K562 (cell line): ENCODE measurements at regions not wholly inside any gene's neighbourhood (a gene's known extent, or its start where the extent isn't known, plus 50 kb on each side); places are given as distances from the start of the nearest gene placed in this dataset.

ENCODE experiments used
- ATF6 ChIP-seq: sonication (generic); formaldehyde crosslinking; IDR thresholded peaks from 2 replicates; pipeline ENCODE4 v1.4.0; 2020; ENCODE audit warnings: mild to moderate bottlenecking, missing genetic modification reagents
- CBFB ChIP-seq: sonication (generic); formaldehyde crosslinking; IDR thresholded peaks from 2 replicates; pipeline ENCODE4 v1.4.0; 2020; ENCODE audit warnings: mild to moderate bottlenecking, missing genetic modification reagents
- CBX2 ChIP-seq: fragments of 200-600 bp; sonication (generic); IDR thresholded peaks from one replicate; pipeline ENCODE4 v1.6.1; 2012; ENCODE audit warnings: mild to moderate bottlenecking, low read length, inconsistent platforms; ENCODE audit not compliant: insufficient read depth, poor library complexity, severe bottlenecking
- CHCHD3 ChIP-seq: fragments of 250-450 bp; sonication (Bioruptor Pico); IDR thresholded peaks from 2 replicates; pipeline ENCODE4 v2.1.2; 2022; ENCODE audit warnings: mild to moderate bottlenecking
- EZH2 ChIP-seq: IDR thresholded peaks from 2 replicates; pipeline ENCODE4 v1.6.1; 2012; ENCODE audit warnings: low read depth, mild to moderate bottlenecking, inconsistent platforms, low read length, borderline replicate concordance
- TRIM28 ChIP-seq: fragments of 450-650 bp; IDR thresholded peaks from 2 replicates; pipeline ENCODE4 v1.6.1; 2017
- XRCC3 ChIP-seq: fragments of 450-650 bp; IDR thresholded peaks from 2 replicates; pipeline ENCODE4 v1.6.1; 2017; ENCODE audit warnings: mild to moderate bottlenecking, moderate library complexity
- ZNF766 ChIP-seq: fragments of 200-800 bp; sonication (Bioruptor generic); conservative IDR thresholded peaks from 2 replicates; pipeline ENCODE4 v1.6.1; 2016; ENCODE audit warnings: missing genetic modification characterization, missing compliant biosample characterization
- ZSCAN29 ChIP-seq: fragments of 450-650 bp; IDR thresholded peaks from 2 replicates; pipeline ENCODE4 v1.6.1; 2017
- TF ChIP-seq, protein P1 (sequence below), 3 experiments: IDR thresholded peaks in 2 of 3; conservative IDR thresholded peaks in 1 of 3; 2 replicates each; pipeline ENCODE4 v1.5.1; 2011 to 2012; ENCODE audit warnings: low read length in 3 of 3, mild to moderate bottlenecking in 3 of 3, control low read depth in 2 of 3, improper control_type of control experiment in 1 of 3, inconsistent platforms in 1 of 3, low read depth in 1 of 3, mixed read lengths in 1 of 3, moderate library complexity in 1 of 3; ENCODE audit not compliant: insufficient read depth in 2 of 3
- TF ChIP-seq, protein P2 (sequence below), 2 experiments: IDR thresholded peaks in 1 of 2; conservative IDR thresholded peaks in 1 of 2; 2 replicates each; pipeline ENCODE4 v1.6.1; 2016; ENCODE audit warnings: low read depth in 2 of 2, mild to moderate bottlenecking in 1 of 2, missing compliant biosample characterization in 1 of 2, missing genetic modification characterization in 1 of 2, moderate library complexity in 1 of 2

GRCh38 chr6:167708501-167709094 lies 118.1 kb upstream of the AFDN start:
- TF ChIP-seq XRCC3 (no peak), ATF6 (no peak), ZNF766 (CRISPR knock-in tag) (no peak), CBFB (no peak), CHCHD3 (no peak), EZH2 (no peak), TRIM28 (no peak), CBX2 (no peak), ZSCAN29 (no peak)
- TF ChIP-seq, protein P1, sequence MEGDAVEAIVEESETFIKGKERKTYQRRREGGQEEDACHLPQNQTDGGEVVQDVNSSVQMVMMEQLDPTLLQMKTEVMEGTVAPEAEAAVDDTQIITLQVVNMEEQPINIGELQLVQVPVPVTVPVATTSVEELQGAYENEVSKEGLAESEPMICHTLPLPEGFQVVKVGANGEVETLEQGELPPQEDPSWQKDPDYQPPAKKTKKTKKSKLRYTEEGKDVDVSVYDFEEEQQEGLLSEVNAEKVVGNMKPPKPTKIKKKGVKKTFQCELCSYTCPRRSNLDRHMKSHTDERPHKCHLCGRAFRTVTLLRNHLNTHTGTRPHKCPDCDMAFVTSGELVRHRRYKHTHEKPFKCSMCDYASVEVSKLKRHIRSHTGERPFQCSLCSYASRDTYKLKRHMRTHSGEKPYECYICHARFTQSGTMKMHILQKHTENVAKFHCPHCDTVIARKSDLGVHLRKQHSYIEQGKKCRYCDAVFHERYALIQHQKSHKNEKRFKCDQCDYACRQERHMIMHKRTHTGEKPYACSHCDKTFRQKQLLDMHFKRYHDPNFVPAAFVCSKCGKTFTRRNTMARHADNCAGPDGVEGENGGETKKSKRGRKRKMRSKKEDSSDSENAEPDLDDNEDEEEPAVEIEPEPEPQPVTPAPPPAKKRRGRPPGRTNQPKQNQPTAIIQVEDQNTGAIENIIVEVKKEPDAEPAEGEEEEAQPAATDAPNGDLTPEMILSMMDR (IDR thresholded peaks at IDR 0.05 in 2 of 3, conservative IDR thresholded peaks at IDR 0.05 in 1 of 3; ENCODE audit: insufficient read depth in 2 of 3, low read depth in 1 of 3, low read length in 3 of 3): no peak
- TF ChIP-seq, protein P2, sequence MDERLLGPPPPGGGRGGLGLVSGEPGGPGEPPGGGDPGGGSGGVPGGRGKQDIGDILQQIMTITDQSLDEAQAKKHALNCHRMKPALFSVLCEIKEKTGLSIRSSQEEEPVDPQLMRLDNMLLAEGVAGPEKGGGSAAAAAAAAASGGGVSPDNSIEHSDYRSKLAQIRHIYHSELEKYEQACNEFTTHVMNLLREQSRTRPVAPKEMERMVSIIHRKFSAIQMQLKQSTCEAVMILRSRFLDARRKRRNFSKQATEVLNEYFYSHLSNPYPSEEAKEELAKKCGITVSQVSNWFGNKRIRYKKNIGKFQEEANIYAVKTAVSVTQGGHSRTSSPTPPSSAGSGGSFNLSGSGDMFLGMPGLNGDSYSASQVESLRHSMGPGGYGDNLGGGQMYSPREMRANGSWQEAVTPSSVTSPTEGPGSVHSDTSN (CRISPR knock-in tag; IDR thresholded peaks at IDR 0.05; ENCODE audit: low read depth): no peak
- TF ChIP-seq, protein P2 (tag; conservative IDR thresholded peaks at IDR 0.05; ENCODE audit: low read depth): no peak
